Hematopoietic multipotent progenitor cell treated with erythropoietin and hydrocortisone succinate and interleukin-3 and kit ligand, for 17 days (in vitro differentiated cells): ENCODE measurements at regions not wholly inside any gene's neighbourhood (a gene's known extent, or its start where the extent isn't known, plus 50 kb on each side); places are given as distances from the start of the nearest gene placed in this dataset.
"Not testable (repeated sequence)": the region's sequence is repeated elsewhere in the genome, so short reads cannot be mapped to it uniquely, and the experiment has no call there.

Experiments used
- DNase-seq: peaks from one replicate; pipeline ENCODE4 v3.0.0-alpha.2; 2015; ENCODE audit warnings: low spot score

- DNase-seq, result no peak
These were observed 51.1 kb upstream of the MIER3 start for GRCh38 chr5:57002959-57003485.

GRCh38 chr5:57003566-57003965 is 51.6 kb upstream of the MIER3 start:
- DNase-seq, result not testable (repeated sequence)

- DNase-seq, result no peak
These were observed 52.9 kb upstream of the MIER3 start for GRCh38 chr5:57004800-57005199.

GRCh38 chr5:57007344-57007743 is 55.4 kb upstream of the MIER3 start:
- DNase-seq, result no peak

GRCh38 chr5:57009811-57010210 is 57.9 kb upstream of the MIER3 start:
- DNase-seq, result no peak

- DNase-seq, result no peak
These were observed 58.9 kb upstream of the MIER3 start for GRCh38 chr5:57010786-57011185.

DNA sequence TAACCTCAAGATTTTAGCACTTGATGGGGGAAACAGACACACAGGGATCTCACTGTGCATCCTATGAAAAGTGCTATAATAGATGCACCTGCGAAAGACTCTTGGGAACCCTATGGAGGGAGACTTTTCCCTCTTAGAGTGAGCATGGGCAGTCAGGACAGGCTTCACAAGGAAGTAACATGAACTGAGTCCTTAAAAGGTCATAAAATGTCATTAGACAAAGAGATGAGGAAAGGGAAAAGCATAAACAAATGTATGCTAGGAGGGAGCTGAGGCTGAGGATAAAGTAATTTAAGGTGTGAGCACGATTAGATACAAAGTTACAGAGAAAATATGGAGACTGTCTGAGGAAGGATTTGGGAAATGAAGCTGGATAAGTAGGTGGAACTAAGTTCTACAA is 60.6 kb upstream of the MIER3 start:
- DNase-seq, result no peak

DNA sequence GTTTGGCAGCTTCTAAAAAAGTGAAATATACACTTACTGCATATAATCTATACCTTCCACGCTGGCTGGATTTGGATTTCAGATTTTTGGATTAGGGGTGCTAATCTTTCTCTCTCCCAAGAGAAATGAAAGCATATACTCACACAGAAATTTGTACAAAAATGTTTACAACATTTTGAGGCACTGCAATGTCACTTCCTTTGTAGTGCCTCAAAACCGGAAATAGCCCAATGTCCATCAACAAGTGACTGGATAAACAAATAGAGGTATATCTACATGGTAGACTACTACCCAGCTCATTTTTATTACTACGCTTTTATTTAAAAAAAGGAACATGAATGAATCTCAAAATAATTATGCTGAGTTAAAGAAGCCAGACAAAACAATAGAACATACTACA is 74.0 kb upstream of the MIER3 start:
- no peak for DNase-seq

DNA sequence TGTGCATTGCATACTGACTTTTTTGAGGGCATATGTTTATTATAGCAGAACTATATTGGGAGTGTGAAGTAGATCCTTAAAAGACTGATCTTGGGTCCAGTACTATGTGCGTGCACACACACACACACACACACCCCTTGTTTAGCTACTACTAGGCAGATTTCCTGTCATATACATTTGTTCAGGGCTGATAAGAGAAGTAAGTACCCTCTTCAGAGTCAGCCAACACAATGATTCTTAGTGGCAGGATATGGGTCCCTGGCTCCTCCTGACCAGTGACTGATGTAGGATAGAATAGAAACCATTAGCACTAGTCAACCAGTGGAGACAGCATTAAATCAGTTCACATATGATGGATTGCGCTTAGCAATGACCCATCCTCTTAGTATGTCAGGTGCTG is 76.2 kb upstream of the MIER3 start:
- no peak for DNase-seq

DNA sequence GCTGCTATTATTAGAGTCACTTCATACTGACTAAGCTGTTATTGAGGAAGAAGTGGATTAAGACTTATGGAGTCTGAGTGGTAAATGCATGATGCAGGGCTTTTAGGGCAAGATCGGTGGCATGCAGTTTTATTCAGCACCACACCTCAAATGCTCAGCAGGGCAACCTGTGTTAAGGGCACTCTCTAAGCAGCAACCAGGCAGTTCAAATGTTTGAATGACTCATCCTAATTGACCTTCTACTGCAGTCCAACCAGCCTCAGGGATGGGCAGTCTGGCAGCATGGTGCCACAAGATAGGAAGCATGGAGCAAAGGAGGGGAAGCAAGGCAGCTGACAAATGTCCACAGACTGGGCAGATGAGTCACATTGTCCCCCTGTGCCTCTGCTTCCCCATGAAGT is 80.2 kb upstream of the MIER3 start:
- DNase-seq, result no peak

DNA sequence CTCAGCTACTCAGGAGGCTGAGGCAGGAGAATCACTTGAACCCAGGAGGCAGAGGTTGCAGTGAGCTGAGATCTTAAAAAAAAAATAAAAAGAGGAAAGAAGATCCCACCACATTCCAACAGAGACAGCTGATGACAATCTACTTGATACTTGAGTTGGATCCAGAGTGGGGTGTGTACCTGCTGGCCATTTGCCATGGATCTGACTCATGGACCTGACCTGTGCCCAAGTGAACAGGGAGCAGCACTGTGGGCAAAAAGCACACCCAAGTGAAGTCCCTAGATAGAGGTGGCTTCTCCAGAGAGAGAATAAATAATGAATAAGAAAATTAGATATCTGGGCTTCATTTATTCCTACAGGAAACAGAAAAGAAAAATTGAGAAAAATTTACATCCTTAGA is 81.2 kb upstream of the MIER3 start:
- no peak for DNase-seq

DNA sequence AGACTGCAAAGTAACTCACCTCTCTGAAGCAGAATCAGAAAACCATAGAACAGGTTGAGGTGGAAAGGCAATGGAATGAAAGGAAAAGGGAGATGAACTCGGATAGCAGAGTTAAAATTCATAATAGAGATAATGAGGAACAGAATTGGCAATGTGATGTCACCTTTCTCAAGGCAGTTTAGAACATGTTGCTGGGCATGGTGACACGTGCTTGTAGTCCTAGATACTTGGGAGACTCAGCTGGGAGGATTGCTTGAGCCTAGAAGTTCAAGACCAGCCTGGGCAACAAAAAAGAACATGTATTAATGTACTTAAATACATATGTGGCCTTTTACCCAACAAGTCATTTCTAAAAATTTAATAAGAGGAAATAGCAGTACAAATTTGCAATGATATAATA is 81.6 kb upstream of the MIER3 start:
- no peak for DNase-seq

DNA sequence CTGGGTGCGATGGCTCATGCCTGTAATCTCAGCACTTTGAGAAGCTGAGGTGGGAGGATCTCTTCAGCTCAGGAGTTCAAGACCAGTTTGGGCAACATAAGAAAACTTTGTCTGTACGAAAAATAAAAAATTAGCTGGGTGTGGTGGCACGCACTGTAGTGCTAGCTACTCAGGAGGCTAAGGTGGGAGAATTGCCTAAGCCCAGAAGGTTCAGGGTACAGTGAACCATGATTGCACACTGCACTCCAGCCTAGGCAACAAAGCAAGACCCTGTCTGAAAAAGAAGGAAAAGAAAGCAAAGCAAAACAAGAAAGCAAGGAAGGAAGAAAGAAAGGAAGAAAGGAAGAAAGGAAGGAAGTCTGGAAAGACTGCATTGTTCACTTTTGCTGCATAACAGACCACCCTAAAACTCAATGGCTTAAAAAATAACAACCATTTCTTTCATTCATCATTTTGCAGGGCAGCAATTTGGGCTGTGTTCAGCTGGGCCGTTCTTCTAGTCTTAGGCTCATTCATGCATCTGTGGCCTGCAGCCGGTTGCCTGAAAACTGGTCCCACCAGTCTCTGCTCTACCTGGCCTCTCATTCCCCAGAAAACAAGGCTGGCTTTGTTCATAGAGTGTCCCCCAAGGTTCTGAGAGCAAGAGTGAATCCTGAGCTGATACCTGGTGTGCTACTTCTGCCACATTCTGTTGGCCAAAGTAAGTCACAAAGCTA is 82.4 kb upstream of the MIER3 start:
- DNase-seq, result no peak

DNA sequence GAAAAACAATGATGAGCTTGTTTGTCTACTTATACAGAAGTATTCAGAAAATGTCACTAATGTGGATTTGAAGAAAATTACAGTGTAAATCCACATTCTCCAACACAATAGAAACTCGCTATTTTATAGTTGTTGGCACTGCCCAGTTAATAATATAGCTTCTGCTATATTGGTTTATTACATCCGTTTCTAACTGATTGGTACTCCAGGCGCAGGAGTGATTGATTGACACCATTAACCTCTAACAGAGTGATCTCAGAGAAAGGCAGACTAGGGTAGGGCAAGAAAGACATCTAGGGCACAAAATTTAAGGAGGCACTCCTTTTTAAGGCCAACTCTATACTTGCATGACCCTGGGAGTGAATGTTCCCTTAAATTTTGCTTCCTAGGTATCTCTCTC is 84.0 kb upstream of the MIER3 start:
- no peak for DNase-seq

GRCh38 chr5:57036761-57037160 is 84.8 kb upstream of the MIER3 start:
- DNase-seq, result no peak

GRCh38 chr5:57037355-57037754 is 85.4 kb upstream of the MIER3 start:
- DNase-seq, result no peak

DNA sequence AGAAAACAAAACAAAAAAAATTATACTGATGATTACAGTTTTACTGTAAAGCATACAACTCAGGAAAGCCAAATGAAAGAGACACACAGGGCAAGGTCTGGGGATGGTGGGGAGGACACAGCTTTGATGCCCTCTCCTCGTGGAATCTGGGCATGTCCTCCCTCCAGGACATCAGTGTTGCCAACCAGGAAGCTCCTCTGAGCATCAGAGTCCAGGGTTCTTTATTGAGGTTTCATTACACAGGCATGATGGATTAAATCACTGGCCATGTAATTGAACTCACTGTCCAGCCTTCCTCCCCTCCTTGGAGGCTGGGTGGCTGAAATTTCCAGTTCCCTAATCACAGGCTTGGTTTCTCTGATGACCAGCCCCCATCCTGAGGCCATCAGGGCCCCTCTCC is 89.6 kb upstream of the MIER3 start:
- DNase-seq, result no peak

DNA sequence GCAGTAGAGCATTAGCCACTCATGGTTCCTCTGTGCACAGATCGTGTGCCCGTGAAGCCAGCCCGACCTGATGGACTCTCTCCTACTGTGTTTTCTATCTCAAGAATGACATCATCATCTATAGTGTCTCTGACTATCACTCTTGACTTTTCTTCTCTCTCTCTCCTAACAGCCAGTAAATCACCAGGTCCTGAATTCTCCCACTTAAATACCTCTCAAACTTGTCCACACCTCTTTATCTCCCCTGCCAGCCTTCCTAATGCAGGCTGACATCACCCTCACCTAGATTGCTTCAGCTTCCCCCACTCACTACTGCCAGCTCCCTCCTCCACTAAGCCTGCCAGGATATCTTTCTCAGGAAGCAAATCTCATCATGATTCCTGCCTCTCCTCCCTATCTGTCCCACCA is 90.6 kb upstream of the MIER3 start:
- DNase-seq, result no peak

DNA sequence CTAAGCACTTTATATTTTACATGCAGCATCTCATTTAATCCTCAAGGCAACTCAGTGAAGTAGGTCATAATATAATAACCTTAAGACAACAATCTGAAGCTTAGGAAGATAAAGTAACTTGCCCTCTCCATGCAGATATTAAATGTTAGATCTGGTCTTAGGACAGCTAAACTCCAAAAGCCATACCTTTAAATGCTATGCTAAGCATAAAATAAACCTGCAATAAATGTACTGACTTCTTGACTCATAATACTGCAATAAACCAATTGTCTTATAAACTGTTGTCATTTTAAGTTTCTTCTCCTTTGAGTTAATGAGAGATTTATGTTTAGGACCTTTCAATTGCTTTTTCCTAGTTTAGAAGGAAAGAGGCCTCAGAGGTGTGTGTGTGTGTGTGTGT is 102.2 kb upstream of the MIER3 start:
- no peak for DNase-seq

DNA sequence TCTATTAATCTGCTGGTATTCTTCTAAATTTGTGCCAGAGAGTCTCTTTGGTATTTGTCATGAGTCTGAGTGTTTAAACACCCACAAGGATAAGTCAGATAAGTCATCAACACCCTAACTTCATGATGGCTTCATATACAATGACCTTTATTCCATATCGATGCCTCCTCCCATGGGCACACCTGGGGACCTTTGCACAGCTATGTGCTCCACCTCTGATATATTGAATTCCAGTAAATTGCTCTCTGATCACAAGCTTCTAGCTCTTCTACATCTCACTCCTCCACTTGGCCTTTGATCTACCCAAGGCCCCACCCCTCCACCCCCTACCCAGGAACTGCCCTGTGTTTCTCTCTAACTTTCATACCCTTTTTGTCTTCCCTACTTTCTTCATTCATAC is 102.7 kb upstream of the MIER3 start:
- no peak for DNase-seq

GRCh38 chr5:57055731-57056130 is 103.8 kb upstream of the MIER3 start:
- DNase-seq, result no peak

- DNase-seq, result no peak
These were observed 110.1 kb upstream of the GPBP1 start for GRCh38 chr5:57063773-57064172.

DNA sequence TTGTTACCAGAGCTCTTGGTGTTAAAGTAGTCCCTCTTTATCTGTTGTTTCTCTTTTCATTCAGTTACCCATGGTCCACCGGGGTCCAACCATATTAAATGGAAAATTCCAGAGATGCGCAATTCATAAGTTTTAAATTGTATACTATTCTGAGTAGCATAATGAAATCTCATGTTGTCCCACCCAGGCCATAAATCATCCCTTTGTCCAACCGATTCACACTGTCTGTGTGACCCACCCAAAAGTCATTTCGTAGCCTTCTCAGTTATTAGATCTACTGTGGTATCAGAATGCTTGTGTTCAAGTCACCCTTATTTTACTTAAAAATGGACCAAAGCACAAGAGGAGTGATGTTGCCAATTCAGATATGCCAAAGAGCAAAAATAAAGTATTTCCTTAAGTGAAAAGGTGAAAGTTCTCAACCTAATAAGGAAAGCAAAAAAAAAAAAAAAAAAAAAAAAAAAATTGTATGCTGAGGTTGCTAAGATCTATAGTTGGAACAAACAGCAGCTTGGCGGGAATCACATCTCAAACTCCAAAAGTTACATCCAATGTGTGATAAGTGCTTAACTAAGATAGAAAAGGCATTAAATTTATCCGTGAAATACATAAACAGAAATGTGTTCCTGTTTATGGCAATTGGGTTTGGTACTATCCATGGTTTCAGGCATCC is 106.8 kb upstream of the GPBP1 start:
- DNase-seq, result no peak

DNA sequence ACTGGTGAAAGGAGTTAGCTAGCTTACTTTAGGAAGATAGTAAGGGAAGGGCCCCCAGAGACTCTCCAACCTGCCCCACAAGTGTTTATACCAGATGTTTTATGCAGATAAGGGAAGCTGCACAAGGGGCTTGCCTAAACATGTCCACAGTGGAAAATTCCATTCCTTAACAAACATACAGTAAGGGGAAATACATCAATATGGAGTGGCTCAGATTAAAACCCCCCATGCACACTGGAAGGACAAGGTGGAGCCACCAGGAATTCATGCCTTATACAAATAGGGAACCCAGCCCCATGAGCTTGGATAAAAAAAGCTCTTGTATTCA is 106.3 kb upstream of the GPBP1 start:
- DNase-seq, result no peak
